Lung (tissue), 11 donors: ENCODE measurements at regions not wholly inside any gene's neighbourhood (a gene's known extent, or its start where the extent isn't known, plus 50 kb on each side); places are given as distances from the start of the nearest gene placed in this dataset.
"Not testable (repeated sequence)": the region's sequence is repeated elsewhere in the genome, so short reads cannot be mapped to it uniquely, and the experiment has no call there.

Experiments used
- ATAC-seq: fragments of 200-7000 bp; cut with Tn5 transposase; one replicate; pipeline ENCODE4 v1.9.1; 2020; ENCODE audit warnings: moderate number of reproducible peaks; ENCODE audit not compliant: insufficient read depth, low FRiP score
- DNase-seq, 3 donors: peaks; one replicate each; pipeline ENCODE4 v3.0.0-alpha.2; 2013 to 2017
- H3K27ac ChIP-seq, 2 donors: one replicate each; pipeline ENCODE4 v1.5.1; 2013; ENCODE audit warnings: mild to moderate bottlenecking in 2 of 2, moderate library complexity in 2 of 2, control low read depth in 1 of 2, inconsistent platforms in 1 of 2, low read depth in 1 of 2, low read length in 1 of 2
- H3K27me3 ChIP-seq, 3 donors: one replicate each; pipeline ENCODE4 v1.5.1; 2013; ENCODE audit warnings: low read length in 2 of 3; ENCODE audit not compliant: control insufficient read depth in 3 of 3, insufficient read depth in 3 of 3
- H3K36me3 ChIP-seq, 4 donors: one replicate each; pipeline ENCODE4 v1.5.1; 2013; ENCODE audit warnings: low read length in 4 of 4, mild to moderate bottlenecking in 1 of 4, moderate library complexity in 1 of 4; ENCODE audit not compliant: control insufficient read depth in 4 of 4, insufficient read depth in 4 of 4
- H3K4me1 ChIP-seq, 5 donors: one replicate each; pipeline ENCODE4 v1.5.1; 2013; ENCODE audit warnings: low read length in 5 of 5, mild to moderate bottlenecking in 2 of 5, moderate library complexity in 1 of 5; ENCODE audit not compliant: control insufficient read depth in 5 of 5, insufficient read depth in 5 of 5
- H3K4me3 ChIP-seq: one replicate; pipeline ENCODE4 v1.5.1; 2013; ENCODE audit warnings: mild to moderate bottlenecking, control low read depth, moderate library complexity
- H3K9ac ChIP-seq, 2 donors: one replicate each; pipeline ENCODE4 v1.5.1; 2013; ENCODE audit warnings: low read length in 2 of 2, control low read depth in 1 of 2; ENCODE audit not compliant: insufficient read depth in 1 of 2
- H3K9me3 ChIP-seq, 4 donors: one replicate each; pipeline ENCODE4 v1.5.1; 2013; ENCODE audit warnings: low read length in 3 of 4, mild to moderate bottlenecking in 1 of 4, moderate library complexity in 1 of 4; ENCODE audit not compliant: control insufficient read depth in 4 of 4, insufficient read depth in 3 of 4
- WGBS, 2 donors: extraction: QIAGEN DNeasy Blood & Tissue Kit; methylation state at CpG; one replicate each; pipeline ENCODE4 v1.1.7; 2013; 5-methylcytosine and 5-hydroxymethylcytosine counted together
- TF ChIP-seq, protein P1 (sequence below): IDR thresholded peaks from 2 replicates; pipeline ENCODE4 v1.5.1; 2012; ENCODE audit warnings: mild to moderate bottlenecking; ENCODE audit errors: control extremely low read depth, extremely low read depth
- donor health status: control.
- donor health status: control.
- donor health status: Bipolar disorder and iron deficiency.
- donor health status: healthy.
- donor health status: DM: yes; HTN: yes; CAD: no.

DNA sequence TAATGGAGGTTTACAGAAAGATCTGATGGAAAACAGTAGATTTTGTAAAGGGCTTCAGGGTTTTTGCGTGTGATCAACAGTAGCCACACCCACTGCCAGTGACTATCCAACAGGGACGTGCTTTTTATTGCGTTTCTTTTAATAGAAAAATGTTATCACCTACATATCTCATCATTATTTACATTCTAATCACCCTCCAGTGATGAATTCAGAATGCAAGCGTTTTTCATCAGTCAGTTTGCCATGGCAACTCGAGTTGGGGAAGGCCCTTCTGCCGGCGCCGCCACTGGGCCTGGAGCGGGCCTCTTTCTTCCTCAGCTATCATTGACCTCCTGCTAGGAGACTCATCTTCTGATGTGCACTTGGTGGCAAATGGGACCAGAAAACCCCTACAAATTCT is 90.3 kb upstream of the TMTC4 start:
- ATAC-seq (no peak), DNase-seq (no peak)
- no peaks in the 10 kb centered on the region for H3K9me3 ChIP-seq
- no peak overlapping the region for H3K4me3 ChIP-seq
- H3K9ac ChIP-seq, result no peak overlapping the region
- H3K27me3 ChIP-seq, result no peaks in the 10 kb centered on the region
- WGBS, 2 donors, result 89 to 90% methylated on average over 9 of the region's 9 CpGs
- H3K27ac ChIP-seq, result no peak overlapping the region
- no peaks in the 10 kb centered on the region for H3K4me1 ChIP-seq
- H3K36me3 ChIP-seq, result no peaks in the 10 kb centered on the region
- TF ChIP-seq, protein P1, sequence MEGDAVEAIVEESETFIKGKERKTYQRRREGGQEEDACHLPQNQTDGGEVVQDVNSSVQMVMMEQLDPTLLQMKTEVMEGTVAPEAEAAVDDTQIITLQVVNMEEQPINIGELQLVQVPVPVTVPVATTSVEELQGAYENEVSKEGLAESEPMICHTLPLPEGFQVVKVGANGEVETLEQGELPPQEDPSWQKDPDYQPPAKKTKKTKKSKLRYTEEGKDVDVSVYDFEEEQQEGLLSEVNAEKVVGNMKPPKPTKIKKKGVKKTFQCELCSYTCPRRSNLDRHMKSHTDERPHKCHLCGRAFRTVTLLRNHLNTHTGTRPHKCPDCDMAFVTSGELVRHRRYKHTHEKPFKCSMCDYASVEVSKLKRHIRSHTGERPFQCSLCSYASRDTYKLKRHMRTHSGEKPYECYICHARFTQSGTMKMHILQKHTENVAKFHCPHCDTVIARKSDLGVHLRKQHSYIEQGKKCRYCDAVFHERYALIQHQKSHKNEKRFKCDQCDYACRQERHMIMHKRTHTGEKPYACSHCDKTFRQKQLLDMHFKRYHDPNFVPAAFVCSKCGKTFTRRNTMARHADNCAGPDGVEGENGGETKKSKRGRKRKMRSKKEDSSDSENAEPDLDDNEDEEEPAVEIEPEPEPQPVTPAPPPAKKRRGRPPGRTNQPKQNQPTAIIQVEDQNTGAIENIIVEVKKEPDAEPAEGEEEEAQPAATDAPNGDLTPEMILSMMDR, result no peak

DNA sequence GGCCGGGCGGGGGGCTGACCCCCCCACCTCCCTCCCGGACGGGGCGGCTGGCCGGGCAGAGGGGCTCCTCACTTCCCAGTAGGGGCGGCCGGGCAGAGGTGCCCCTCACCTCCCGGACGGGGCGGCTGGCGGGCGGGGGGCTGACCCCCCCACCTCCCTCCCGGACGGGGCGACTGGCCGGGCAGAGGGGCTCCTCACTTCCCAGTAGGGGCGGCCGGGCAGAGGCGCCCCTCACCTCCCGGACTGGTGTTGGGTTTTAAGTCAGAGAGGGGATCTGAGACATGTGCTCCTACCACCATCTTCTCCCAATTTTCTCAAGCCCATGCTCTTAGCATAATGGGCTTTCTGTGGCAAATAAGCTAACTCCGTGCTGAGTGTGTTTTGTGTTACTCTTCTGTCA is 87.5 kb upstream of the TMTC4 start:
- not testable (repeated sequence) for H3K4me1 ChIP-seq, H3K27ac ChIP-seq, H3K4me3 ChIP-seq, H3K27me3 ChIP-seq, H3K9ac ChIP-seq, DNase-seq, ATAC-seq, H3K36me3 ChIP-seq, H3K9me3 ChIP-seq
- WGBS, 2 donors, result 98 to 99% methylated on average over 9 to 17 of the region's 22 CpGs

DNA sequence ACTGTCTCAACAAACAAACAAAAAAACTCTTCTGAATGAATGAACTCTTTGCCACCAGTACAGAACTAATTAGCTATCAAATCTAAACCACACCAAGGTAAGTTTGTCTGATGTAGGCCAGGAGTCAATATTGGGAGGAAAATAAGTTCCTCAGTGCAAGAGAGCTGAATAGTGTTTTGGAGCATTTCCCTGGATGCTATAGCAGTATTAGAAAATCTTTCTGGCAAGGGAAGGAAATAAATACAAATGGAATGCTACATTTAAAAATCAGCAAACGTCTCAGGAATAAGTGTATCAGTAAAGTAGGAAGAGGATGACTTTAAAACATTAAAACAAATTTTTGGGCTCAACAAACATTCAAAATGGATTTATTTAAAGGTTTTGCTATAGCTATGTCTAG is 81.3 kb upstream of the TMTC4 start:
- no peak for ATAC-seq
- Histone ChIP-seq H3K4me1 (no peaks in the 10 kb centered on the region), H3K27ac (no peak overlapping the region), H3K36me3 (no peaks in the 10 kb centered on the region), H3K4me3 (no peak overlapping the region), H3K9ac (no peak overlapping the region), H3K9me3 (no peaks in the 10 kb centered on the region), H3K27me3 (no peaks in the 10 kb centered on the region)
- DNase-seq, result no peak
- 63 to 64% methylated on average over 1 of the region's 1 CpG for WGBS, 2 donors
- TF ChIP-seq, protein P1, result no peak

DNA sequence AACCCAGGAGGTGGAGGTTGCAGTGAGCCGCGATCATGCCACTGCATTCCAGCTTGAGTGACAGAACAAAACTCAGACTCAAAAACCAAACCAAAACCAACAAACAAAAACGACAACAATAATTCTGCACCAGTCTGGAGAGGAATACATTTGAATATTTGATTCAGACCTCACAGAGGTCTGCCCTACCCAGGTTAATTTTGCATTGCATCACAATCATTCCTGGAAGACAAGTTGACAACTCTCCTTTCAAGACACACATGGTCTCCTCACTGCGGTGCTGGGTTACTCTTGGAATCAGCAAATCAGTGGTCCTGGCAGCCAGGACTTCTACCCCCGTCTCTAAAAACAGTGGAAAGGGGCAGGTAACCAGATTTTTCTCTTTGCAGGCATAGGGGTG is 79.9 kb upstream of the TMTC4 start:
- WGBS, 2 donors, result 85 to 86% methylated on average over 5 of the region's 5 CpGs
- TF ChIP-seq, protein P1, result no peak
- no peaks in the 10 kb centered on the region for H3K9me3 ChIP-seq
- ATAC-seq (no peak), DNase-seq (no peak)
- H3K4me1 ChIP-seq, result no peaks in the 10 kb centered on the region
- no peak overlapping the region for H3K9ac ChIP-seq
- H3K27ac ChIP-seq, result no peak overlapping the region
- H3K36me3 ChIP-seq, result no peaks in the 10 kb centered on the region
- H3K4me3 ChIP-seq, result no peak overlapping the region
- H3K27me3 ChIP-seq, result no peaks in the 10 kb centered on the region
